ENCODE measurements at regions not wholly inside any gene's neighbourhood (a gene's known extent, or its start where the extent isn't known, plus 50 kb on each side); places are given as distances from the start of the nearest gene placed in this dataset.

DNA sequence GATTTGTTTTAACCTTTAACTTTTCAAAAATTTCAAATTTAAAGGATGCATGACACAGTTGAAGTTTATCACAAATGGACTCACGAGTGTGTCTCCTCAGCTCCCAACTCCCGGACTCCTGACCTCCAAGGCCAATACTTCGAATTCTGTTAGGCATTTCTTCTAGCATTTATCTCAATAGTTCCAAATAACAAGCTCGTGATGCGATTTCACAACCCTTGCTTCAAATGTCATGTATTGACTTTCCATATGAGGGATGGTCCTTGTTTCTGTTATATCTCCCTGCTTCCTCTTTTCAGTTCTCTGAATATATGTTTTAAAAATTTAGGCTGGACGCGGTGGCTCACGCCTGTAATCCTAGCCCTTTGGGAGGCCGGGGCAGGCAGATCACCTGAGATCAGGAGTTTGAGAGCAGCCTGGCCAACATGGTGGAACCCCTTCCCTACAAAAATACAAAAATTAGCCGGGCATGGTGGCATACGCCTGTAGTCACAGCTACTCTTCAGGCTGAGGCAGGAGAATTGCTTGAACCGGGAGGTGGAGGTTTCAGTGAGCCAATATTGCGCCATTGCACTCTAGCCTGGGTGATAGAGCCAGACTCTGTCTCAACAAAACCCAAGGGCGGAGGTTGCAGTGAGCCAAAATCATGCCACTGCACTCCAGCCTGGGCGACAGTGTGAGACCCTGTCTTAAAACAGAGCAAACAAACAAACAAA, 52.0 kb upstream of the TINAGL1 start:
- no peaks in the 10 kb centered on the region for H3K4me1 ChIP-seq (ENCODE audit: control insufficient read depth in 1 of 2, insufficient read depth in 2 of 2, low read depth in 1 of 2, low read length in 1 of 2)
- no peaks in the 10 kb centered on the region; the same call in 1 of the 2 replicates for H3K27me3 ChIP-seq (ENCODE audit: insufficient read depth)
- H3K27ac ChIP-seq (ENCODE audit: low read depth in 2 of 2, low read length in 1 of 2), result no peak overlapping the region
- no peak for DNase-seq
- H3K79me2 ChIP-seq (ENCODE audit: insufficient read depth), result no peaks in the 10 kb centered on the region
- no peaks in the 10 kb centered on the region for H3K36me3 ChIP-seq (replicated peaks in 1 of 2; ENCODE audit: control insufficient read depth in 1 of 2, insufficient read depth in 2 of 2, low read length in 1 of 2)
- H3F3A ChIP-seq (replicated peaks; ENCODE audit: insufficient read depth), result no peaks in the 10 kb centered on the region
- H3K4me3 ChIP-seq (ENCODE audit: low read depth in 2 of 2, low read length in 1 of 2), result no peak overlapping the region
- H3K9me3 ChIP-seq, result no peaks in the 10 kb centered on the region
- 66% methylated on average over 15 of the region's 15 CpGs for WGBS (ENCODE audit: low lambda C conversion rate)
- no peak for TF ChIP-seq EP300 (IDR thresholded peaks at IDR 0.05; ENCODE audit: borderline replicate concordance in 1 of 2, low read depth in 1 of 2, low read length in 1 of 2)
- POLR2A ChIA-PET, result no interaction called here
- CTCF ChIA-PET, result interaction anchor here (1.0 to 2.5 kb wide), 4 partner anchors 24 to 102 kb away, joined by 3 to 8 read pairs (median 4); no protein-coding TSS in a partner anchor
- no peaks in the 10 kb centered on the region for H4K20me1 ChIP-seq (ENCODE audit: insufficient read depth)
- no peak overlapping the region for H3K4me2 ChIP-seq
- no peak overlapping the region for H3K9ac ChIP-seq
- no peak overlapping the region for H2AFZ ChIP-seq (ENCODE audit: low read depth)
- H3K9me2 ChIP-seq, result no peaks in the 10 kb centered on the region

Small RNAs in the stretch of these regions (small RNA-seq; reads per million reads assigned to genes)
- gene RF00019 (0 reads per million in 7 experiments), gene RNU6-40P (0 to 1.4 (median 0.38) reads per million in 7 experiments)

All from SK-N-SH (cell line).